ENCODE measurements at regions not wholly inside any gene's neighbourhood (a gene's known extent, or its start where the extent isn't known, plus 50 kb on each side); places are given as distances from the start of the nearest gene placed in this dataset.

- no peak overlapping the region for H3K4me3 Mint-ChIP-seq
- no peaks in the 10 kb centered on the region for H3K27me3 Mint-ChIP-seq (ENCODE audit: low read depth in 2 of 2)
- Histone ChIP-seq H3K4me3 (ENCODE audit: low read length) (no peak overlapping the region), H3K27me3 (ENCODE audit: control insufficient read depth, insufficient read depth, low read length) (no peaks in the 10 kb centered on the region), H3K9me3 (ENCODE audit: control insufficient read depth, insufficient read depth, low read length) (no peaks in the 10 kb centered on the region), H3K27ac (ENCODE audit: low read length) (no peak overlapping the region), H3K4me1 (ENCODE audit: control insufficient read depth, insufficient read depth, low read length) (no peaks in the 10 kb centered on the region), H3K36me3 (ENCODE audit: control insufficient read depth, insufficient read depth, low read length) (no peaks in the 10 kb centered on the region)
- H3K9me3 Mint-ChIP-seq: peaks cover 1 to 5% of the 10 kb centered on the region in 2 donors
- no peak for DNase-seq
- no peak overlapping the region for H3K27ac Mint-ChIP-seq
- ATAC-seq: no peak
- H3K36me3 Mint-ChIP-seq: no peaks in the 10 kb centered on the region
- no peaks in the 10 kb centered on the region for H3K4me1 Mint-ChIP-seq
- no peak for TF ChIP-seq CTCF (IDR thresholded peaks at IDR 0.05)
- intact Hi-C loops (cut with micrococcal nuclease): no loop called here
- WGBS (ENCODE audit: insufficient coverage): 97% methylated on average over 2 of the region's 2 CpGs
Measured at GRCh38 chr4:164229255-164229654, 524.7 kb upstream of the SMIM31 start.

- intact Hi-C loops (cut with micrococcal nuclease): no loop called here
- no peak overlapping the region for H3K27ac ChIP-seq (ENCODE audit: low read length)
- no peak for DNase-seq
- no peak overlapping the region for H3K4me3 ChIP-seq (ENCODE audit: low read length)
- H3K27me3 ChIP-seq (ENCODE audit: control insufficient read depth, insufficient read depth, low read length): no peaks in the 10 kb centered on the region
- TF ChIP-seq CTCF (IDR thresholded peaks at IDR 0.05): no peak
- Mint-ChIP-seq H3K4me1 (no peaks in the 10 kb centered on the region), H3K27me3 (ENCODE audit: low read depth in 2 of 2) (no peaks in the 10 kb centered on the region), H3K4me3 (no peak overlapping the region), H3K9me3 (peaks cover 10 to 20% of the 10 kb centered on the region in 2 donors), H3K27ac (no peak overlapping the region), H3K36me3 (no peaks in the 10 kb centered on the region)
- H3K36me3 ChIP-seq (ENCODE audit: control insufficient read depth, insufficient read depth, low read length): no peaks in the 10 kb centered on the region
- ATAC-seq: no peak
- H3K9me3 ChIP-seq (ENCODE audit: control insufficient read depth, insufficient read depth, low read length): peaks cover 6% of the 10 kb centered on the region
- no peaks in the 10 kb centered on the region for H3K4me1 ChIP-seq (ENCODE audit: control insufficient read depth, insufficient read depth, low read length)
Measured at GRCh38 chr4:164239433-164239832, 514.5 kb upstream of the SMIM31 start.

GRCh38 chr4:164239976-164240375, 514.0 kb upstream of the SMIM31 start:
- WGBS (ENCODE audit: insufficient coverage): 42% methylated on average over 3 of the region's 3 CpGs
- DNase-seq: no peak
- intact Hi-C loops (cut with micrococcal nuclease): no loop called here

More at GRCh38 chr4:164239976-164240375, 514.0 kb upstream of the SMIM31 start:
- Histone ChIP-seq H3K36me3 (ENCODE audit: control insufficient read depth, insufficient read depth, low read length) (no peaks in the 10 kb centered on the region), H3K27me3 (ENCODE audit: control insufficient read depth, insufficient read depth, low read length) (no peaks in the 10 kb centered on the region), H3K27ac (ENCODE audit: low read length) (no peak overlapping the region), H3K4me1 (ENCODE audit: control insufficient read depth, insufficient read depth, low read length) (no peaks in the 10 kb centered on the region), H3K9me3 (ENCODE audit: control insufficient read depth, insufficient read depth, low read length) (peaks cover 6% of the 10 kb centered on the region), H3K4me3 (ENCODE audit: low read length) (no peak overlapping the region)
- Mint-ChIP-seq H3K36me3 (no peaks in the 10 kb centered on the region), H3K4me3 (no peak overlapping the region), H3K27ac (no peak overlapping the region), H3K9me3 (peaks cover 10 to 18% of the 10 kb centered on the region in 2 donors), H3K27me3 (ENCODE audit: low read depth in 2 of 2) (no peaks in the 10 kb centered on the region), H3K4me1 (no peaks in the 10 kb centered on the region)
- no peak for ATAC-seq
- TF ChIP-seq CTCF (IDR thresholded peaks at IDR 0.05): no peak

Measured in natural killer cell (primary cell).